Stomach (tissue), 4 donors: ENCODE measurements at regions not wholly inside any gene's neighbourhood (a gene's known extent, or its start where the extent isn't known, plus 50 kb on each side); places are given as distances from the start of the nearest gene placed in this dataset.

Experiments used
- POLR2A ChIP-seq, 4 donors: fragments of 450-650 bp; IDR thresholded peaks; one replicate each; pipeline ENCODE4 v1.6.1; 2016; ENCODE audit warnings: antibody characterized with exemption in 4 of 4, control low read depth in 2 of 4, mild to moderate bottlenecking in 1 of 4, moderate library complexity in 1 of 4
- TF ChIP-seq, protein P1 (sequence below), 7 experiments: fragments of 450-650 bp in 4 of 7; fragments of 200-600 bp in 3 of 7; sonication (generic) in 3 of 7; IDR thresholded peaks; one replicate each; pipeline ENCODE4 v1.5.1; 2016 to 2019; ENCODE audit warnings: antibody characterized with exemption in 7 of 7, control low read depth in 2 of 7, mild to moderate bottlenecking in 1 of 7

DNA sequence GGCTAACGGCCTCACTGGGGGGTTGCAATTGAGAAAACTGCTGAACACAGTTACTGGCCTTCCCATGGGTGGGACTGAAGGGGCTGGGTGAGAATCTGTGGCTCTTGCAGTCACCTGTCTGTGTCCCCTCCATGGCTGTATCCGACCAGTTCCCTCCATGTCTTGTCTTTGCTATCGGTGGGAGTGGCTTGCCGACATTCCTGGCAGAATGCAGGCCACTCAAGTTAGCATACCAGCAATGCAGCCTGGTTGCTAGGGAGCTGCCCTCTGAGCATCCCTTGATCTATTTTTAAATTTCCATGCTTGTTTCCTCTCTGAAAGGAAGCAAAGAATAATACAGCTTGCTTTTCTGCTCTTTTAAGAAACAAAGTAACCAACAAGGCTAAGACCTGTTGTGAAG lies 1509.7 kb upstream of the WWC1 start:
- TF ChIP-seq POLR2A (IDR thresholded peaks at IDR 0.05), result no peak
- TF ChIP-seq, protein P1, sequence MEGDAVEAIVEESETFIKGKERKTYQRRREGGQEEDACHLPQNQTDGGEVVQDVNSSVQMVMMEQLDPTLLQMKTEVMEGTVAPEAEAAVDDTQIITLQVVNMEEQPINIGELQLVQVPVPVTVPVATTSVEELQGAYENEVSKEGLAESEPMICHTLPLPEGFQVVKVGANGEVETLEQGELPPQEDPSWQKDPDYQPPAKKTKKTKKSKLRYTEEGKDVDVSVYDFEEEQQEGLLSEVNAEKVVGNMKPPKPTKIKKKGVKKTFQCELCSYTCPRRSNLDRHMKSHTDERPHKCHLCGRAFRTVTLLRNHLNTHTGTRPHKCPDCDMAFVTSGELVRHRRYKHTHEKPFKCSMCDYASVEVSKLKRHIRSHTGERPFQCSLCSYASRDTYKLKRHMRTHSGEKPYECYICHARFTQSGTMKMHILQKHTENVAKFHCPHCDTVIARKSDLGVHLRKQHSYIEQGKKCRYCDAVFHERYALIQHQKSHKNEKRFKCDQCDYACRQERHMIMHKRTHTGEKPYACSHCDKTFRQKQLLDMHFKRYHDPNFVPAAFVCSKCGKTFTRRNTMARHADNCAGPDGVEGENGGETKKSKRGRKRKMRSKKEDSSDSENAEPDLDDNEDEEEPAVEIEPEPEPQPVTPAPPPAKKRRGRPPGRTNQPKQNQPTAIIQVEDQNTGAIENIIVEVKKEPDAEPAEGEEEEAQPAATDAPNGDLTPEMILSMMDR (IDR thresholded peaks at IDR 0.05), result no peak
